ENCODE measurements at regions not wholly inside any gene's neighbourhood (a gene's known extent, or its start where the extent isn't known, plus 50 kb on each side); places are given as distances from the start of the nearest gene placed in this dataset.

GRCh38 chr1:241411776-241412338 is 54.9 kb upstream of the RGS7 start:
- Mint-ChIP-seq H3K27me3 (peaks cover 5% of the 10 kb centered on the region), H3K27ac (no peak overlapping the region), H3K36me3 (no peaks in the 10 kb centered on the region), H3K4me3 (no peak overlapping the region), H3K4me1 (no peaks in the 10 kb centered on the region), H3K9me3 (peaks cover 10% of the 10 kb centered on the region)

GRCh38 chr1:241411056-241411775 is 54.2 kb upstream of the RGS7 start:
- peaks cover 10% of the 10 kb centered on the region for H3K9me3 Mint-ChIP-seq
- peaks cover 5% of the 10 kb centered on the region for H3K27me3 Mint-ChIP-seq
- H3K4me1 Mint-ChIP-seq = no peaks in the 10 kb centered on the region
- no peak overlapping the region for H3K27ac Mint-ChIP-seq
- no peaks in the 10 kb centered on the region for H3K36me3 Mint-ChIP-seq
- H3K4me3 Mint-ChIP-seq = no peak overlapping the region

- Mint-ChIP-seq H3K36me3 (no peaks in the 10 kb centered on the region), H3K27me3 (peaks cover 5% of the 10 kb centered on the region), H3K4me3 (no peak overlapping the region), H3K9me3 (peaks cover 10% of the 10 kb centered on the region), H3K27ac (no peak overlapping the region), H3K4me1 (no peaks in the 10 kb centered on the region)
Measured at GRCh38 chr1:241408170-241408569, 51.2 kb upstream of the RGS7 start.

All from activated naive CD4-positive, alpha-beta T cell treated with anti-CD3 and anti-CD28 coated beads, Interleukin-2, amount 50 U/mL, for 24 hours (primary cell).